Keratinocyte (primary cell): ENCODE measurements at regions not wholly inside any gene's neighbourhood (a gene's known extent, or its start where the extent isn't known, plus 50 kb on each side); places are given as distances from the start of the nearest gene placed in this dataset.

ENCODE experiments used
- DNase-seq: peaks from one replicate; pipeline ENCODE4 v3.0.0-alpha.2; 2011; ENCODE audit warnings: low read depth, missing footprints, low spot score
- FAIRE-seq: peaks from 2 replicates; lab custom pipeline; 2011; peaks lifted over from hg19 to GRCh38; lab: Jason Lieb, UNC
- H2AFZ ChIP-seq: 2 replicates; pipeline ENCODE4 v1.6.0; 2012; ENCODE audit warnings: low read length, control low read depth, inconsistent platforms; ENCODE audit not compliant: control insufficient read depth
- H3K27ac ChIP-seq: 2 replicates; pipeline ENCODE4 v1.5.1; 2011; ENCODE audit warnings: low read length; ENCODE audit not compliant: control insufficient read depth, insufficient read depth
- H3K27me3 ChIP-seq: 3 replicates; pipeline ENCODE4 v1.6.0; 2011; ENCODE audit warnings: low read length; ENCODE audit not compliant: control insufficient read depth, insufficient read depth; ENCODE audit errors: extremely low read depth
- H3K36me3 ChIP-seq, 2 experiments: 2 replicates in 1 of 2; 3 replicates in 1 of 2; pipeline ENCODE4 v1.5.1; 2011; ENCODE audit warnings: low read length in 2 of 2, mild to moderate bottlenecking in 1 of 2; ENCODE audit not compliant: control insufficient read depth in 2 of 2, insufficient read depth in 2 of 2; ENCODE audit errors: extremely low read depth in 1 of 2
- H3K4me1 ChIP-seq: 3 replicates; pipeline ENCODE4 v1.5.1; 2011; ENCODE audit warnings: low read length; ENCODE audit not compliant: control insufficient read depth, insufficient read depth; ENCODE audit errors: extremely low read depth
- H3K4me2 ChIP-seq: 3 replicates; pipeline ENCODE4 v1.6.0; 2011; ENCODE audit warnings: low read depth, low read length; ENCODE audit not compliant: control insufficient read depth, insufficient read depth; ENCODE audit errors: extremely low read depth
- H3K4me3 ChIP-seq, 3 experiments: fragments of 200-600 bp in 1 of 3; sonication (generic) in 1 of 3; 2 replicates in 2 of 3; 3 replicates in 1 of 3; pipeline ENCODE4 v1.5.1; 2011 to 2016; ENCODE audit warnings: low read length in 3 of 3, mild to moderate bottlenecking in 3 of 3, control low read depth in 2 of 3, inconsistent platforms in 1 of 3, low read depth in 1 of 3, mixed read lengths in 1 of 3, mixed run types in 1 of 3, moderate library complexity in 1 of 3; ENCODE audit not compliant: control insufficient read depth in 2 of 3, insufficient read depth in 2 of 3; ENCODE audit errors: extremely low read depth in 1 of 3
- H3K79me2 ChIP-seq: 2 replicates; pipeline ENCODE4 v1.6.0; 2012; ENCODE audit warnings: low read length; ENCODE audit not compliant: control insufficient read depth, insufficient read depth
- H3K9ac ChIP-seq: 3 replicates; pipeline ENCODE4 v1.6.0; 2011; ENCODE audit warnings: low read length; ENCODE audit not compliant: control insufficient read depth, insufficient read depth; ENCODE audit errors: extremely low read depth
- H3K9me1 ChIP-seq: 3 replicates; pipeline ENCODE4 v1.6.0; 2011; ENCODE audit warnings: low read length; ENCODE audit not compliant: control insufficient read depth, insufficient read depth; ENCODE audit errors: extremely low read depth
- H3K9me3 ChIP-seq: 2 replicates; pipeline ENCODE4 v1.5.1; 2012; ENCODE audit warnings: low read depth, low read length; ENCODE audit not compliant: control insufficient read depth
- H4K20me1 ChIP-seq: 3 replicates; pipeline ENCODE4 v1.6.0; 2011; ENCODE audit warnings: low read length; ENCODE audit not compliant: control insufficient read depth, insufficient read depth; ENCODE audit errors: extremely low read depth
- EZH2 ChIP-seq: IDR thresholded peaks from one replicate; pipeline ENCODE4 v1.6.1; 2012; ENCODE audit warnings: inconsistent platforms, mild to moderate bottlenecking, low read length, moderate library complexity
- dilution Hi-C: fragments of 300-500 bp; cut with MboI; formaldehyde crosslinking; loops from one replicate; pipeline ENCODE4 v1.7.0; 2020; ENCODE audit warnings: low sequenced_read_pairs; ENCODE audit not compliant: extremely low pct_ligation_motif_present
- TF ChIP-seq, protein P1 (sequence below), 3 experiments: IDR thresholded peaks in 1 of 3; conservative IDR thresholded peaks in 1 of 3; optimal IDR thresholded peaks in 1 of 3; 2 replicates in 2 of 3; 3 replicates in 1 of 3; pipeline versions ENCODE3 to v1.5.1; 2011; ENCODE audit warnings: low read length in 3 of 3, mild to moderate bottlenecking in 3 of 3, moderate library complexity in 2 of 3, control low read depth in 1 of 3, inconsistent platforms in 1 of 3; ENCODE audit not compliant: insufficient read depth in 2 of 3; ENCODE audit errors: extremely low read depth in 1 of 3

DNA sequence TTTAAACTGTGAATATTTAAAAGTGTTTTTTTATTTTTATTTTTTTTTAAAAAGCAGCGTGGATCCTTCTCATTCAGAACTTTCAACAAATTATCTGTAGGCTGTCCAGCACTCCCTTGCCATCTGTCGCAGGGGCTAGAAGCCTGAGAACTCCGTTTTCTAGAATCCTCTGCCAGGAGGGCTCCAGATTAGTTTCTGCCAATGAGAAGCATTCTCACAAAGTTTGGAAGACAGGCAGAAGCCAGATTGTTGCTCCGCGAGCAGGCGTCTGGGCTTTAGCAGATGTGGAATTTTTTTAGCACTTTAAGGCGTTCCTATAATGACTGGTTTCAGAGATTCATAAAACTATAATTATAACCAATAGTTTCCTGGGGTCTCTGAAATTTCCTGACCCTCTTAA, 220.9 kb upstream of the KIAA1217 start:
- dilution Hi-C loops, result no loop called here
- H3K9me3 ChIP-seq, result no peaks in the 10 kb centered on the region

DNA sequence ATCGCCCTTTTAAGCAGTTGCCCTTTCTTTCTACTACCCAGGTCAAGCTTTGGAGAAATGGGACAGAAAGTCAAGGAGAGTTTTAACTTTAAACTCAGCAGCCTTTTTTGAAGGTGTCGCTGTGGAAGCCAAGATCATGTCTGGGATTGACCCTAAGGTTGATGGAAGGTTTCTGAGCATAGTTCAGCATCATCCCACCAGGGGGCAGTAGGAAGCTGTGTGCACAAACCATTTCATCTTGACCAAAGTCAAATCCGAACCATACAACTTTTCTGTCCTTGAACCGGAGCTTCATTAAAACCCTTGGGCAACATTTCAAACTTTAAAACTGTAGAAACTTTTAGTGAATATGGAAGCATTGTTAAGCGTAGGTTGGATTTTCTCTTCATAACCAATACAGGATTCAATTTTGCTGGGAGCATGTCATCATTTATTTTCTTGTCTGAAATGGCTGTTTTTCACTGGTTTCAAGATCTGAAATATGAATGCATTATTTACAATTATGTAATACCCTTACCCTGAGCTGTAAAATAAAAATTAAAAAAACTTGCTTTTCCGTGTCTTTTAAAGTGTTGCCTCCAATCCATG, 214.4 kb upstream of the KIAA1217 start:
- DNase-seq, result no peak
- H3K4me1 ChIP-seq, result no peaks in the 10 kb centered on the region
- no peaks in the 10 kb centered on the region for H4K20me1 ChIP-seq
- H3K9ac ChIP-seq, result no peak overlapping the region
- TF ChIP-seq, protein P1, sequence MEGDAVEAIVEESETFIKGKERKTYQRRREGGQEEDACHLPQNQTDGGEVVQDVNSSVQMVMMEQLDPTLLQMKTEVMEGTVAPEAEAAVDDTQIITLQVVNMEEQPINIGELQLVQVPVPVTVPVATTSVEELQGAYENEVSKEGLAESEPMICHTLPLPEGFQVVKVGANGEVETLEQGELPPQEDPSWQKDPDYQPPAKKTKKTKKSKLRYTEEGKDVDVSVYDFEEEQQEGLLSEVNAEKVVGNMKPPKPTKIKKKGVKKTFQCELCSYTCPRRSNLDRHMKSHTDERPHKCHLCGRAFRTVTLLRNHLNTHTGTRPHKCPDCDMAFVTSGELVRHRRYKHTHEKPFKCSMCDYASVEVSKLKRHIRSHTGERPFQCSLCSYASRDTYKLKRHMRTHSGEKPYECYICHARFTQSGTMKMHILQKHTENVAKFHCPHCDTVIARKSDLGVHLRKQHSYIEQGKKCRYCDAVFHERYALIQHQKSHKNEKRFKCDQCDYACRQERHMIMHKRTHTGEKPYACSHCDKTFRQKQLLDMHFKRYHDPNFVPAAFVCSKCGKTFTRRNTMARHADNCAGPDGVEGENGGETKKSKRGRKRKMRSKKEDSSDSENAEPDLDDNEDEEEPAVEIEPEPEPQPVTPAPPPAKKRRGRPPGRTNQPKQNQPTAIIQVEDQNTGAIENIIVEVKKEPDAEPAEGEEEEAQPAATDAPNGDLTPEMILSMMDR (optimal IDR thresholded peaks at IDR 0.05 in 1 of 3, IDR thresholded peaks at IDR 0.05 in 1 of 3, conservative IDR thresholded peaks at IDR 0.05 in 1 of 3; ENCODE audit: extremely low read depth in 1 of 3, insufficient read depth in 2 of 3, low read length in 3 of 3), result peak; percentile 88 to 93 (median 89)
- TF ChIP-seq EZH2, result no peak
- H3K4me2 ChIP-seq, result no peak overlapping the region
- peaks cover 4% of the 10 kb centered on the region for H3K27me3 ChIP-seq
- H3K36me3 ChIP-seq, result no peaks in the 10 kb centered on the region
- no peak overlapping the region for H3K27ac ChIP-seq
- H3K79me2 ChIP-seq, result no peaks in the 10 kb centered on the region
- no peaks in the 10 kb centered on the region for H3K9me3 ChIP-seq
- H3K9me1 ChIP-seq, result no peaks in the 10 kb centered on the region
- no peak overlapping the region for H2AFZ ChIP-seq
- dilution Hi-C loops, result no loop called here
- FAIRE-seq, result peak; percentile 94
- H3K4me3 ChIP-seq, result no peak overlapping the region

More for the DNA sequence above, 220.9 kb upstream of the KIAA1217 start:
- no peaks in the 10 kb centered on the region for H3K27me3 ChIP-seq
- FAIRE-seq (no peak), DNase-seq (no peak)
- H2AFZ ChIP-seq, result no peak overlapping the region
- H3K36me3 ChIP-seq, result no peaks in the 10 kb centered on the region
- H3K4me3 ChIP-seq, result no peak overlapping the region
- H3K4me2 ChIP-seq, result no peak overlapping the region
- no peaks in the 10 kb centered on the region for H3K4me1 ChIP-seq
- no peaks in the 10 kb centered on the region for H4K20me1 ChIP-seq
- H3K27ac ChIP-seq, result no peak overlapping the region
- H3K9me1 ChIP-seq, result no peaks in the 10 kb centered on the region
- H3K9ac ChIP-seq, result no peak overlapping the region
- TF ChIP-seq EZH2, result no peak
- TF ChIP-seq, protein P1 (optimal IDR thresholded peaks at IDR 0.05 in 1 of 3, IDR thresholded peaks at IDR 0.05 in 1 of 3, conservative IDR thresholded peaks at IDR 0.05 in 1 of 3; ENCODE audit: extremely low read depth in 1 of 3, insufficient read depth in 2 of 3, low read length in 3 of 3), result no peak
- no peaks in the 10 kb centered on the region for H3K79me2 ChIP-seq
